ENCODE measurements at regions not wholly inside any gene's neighbourhood (a gene's known extent, or its start where the extent isn't known, plus 50 kb on each side); places are given as distances from the start of the nearest gene placed in this dataset.

GRCh38 chr2:237016121-237016915 is 69.4 kb upstream of the COPS8 start:
- no peaks in the 10 kb centered on the region for H3K9me3 ChIP-seq (ENCODE audit: control insufficient read depth, insufficient read depth, low read depth, low read length)
- no peak overlapping the region for H3K4me3 ChIP-seq (replicated peaks in 1 of 4; ENCODE audit: control extremely low read depth in 1 of 4, insufficient read depth in 1 of 4, low read depth in 3 of 4, low read length in 4 of 4)
- no peaks in the 10 kb centered on the region for H4K20me1 ChIP-seq (ENCODE audit: control insufficient read depth, extremely low read depth, insufficient read depth, low read length)
- TF ChIP-seq EZH2 (IDR thresholded peaks at IDR 0.05; ENCODE audit: low read length, missing control alignments), result no peak
- TF ChIP-seq, protein P1, sequence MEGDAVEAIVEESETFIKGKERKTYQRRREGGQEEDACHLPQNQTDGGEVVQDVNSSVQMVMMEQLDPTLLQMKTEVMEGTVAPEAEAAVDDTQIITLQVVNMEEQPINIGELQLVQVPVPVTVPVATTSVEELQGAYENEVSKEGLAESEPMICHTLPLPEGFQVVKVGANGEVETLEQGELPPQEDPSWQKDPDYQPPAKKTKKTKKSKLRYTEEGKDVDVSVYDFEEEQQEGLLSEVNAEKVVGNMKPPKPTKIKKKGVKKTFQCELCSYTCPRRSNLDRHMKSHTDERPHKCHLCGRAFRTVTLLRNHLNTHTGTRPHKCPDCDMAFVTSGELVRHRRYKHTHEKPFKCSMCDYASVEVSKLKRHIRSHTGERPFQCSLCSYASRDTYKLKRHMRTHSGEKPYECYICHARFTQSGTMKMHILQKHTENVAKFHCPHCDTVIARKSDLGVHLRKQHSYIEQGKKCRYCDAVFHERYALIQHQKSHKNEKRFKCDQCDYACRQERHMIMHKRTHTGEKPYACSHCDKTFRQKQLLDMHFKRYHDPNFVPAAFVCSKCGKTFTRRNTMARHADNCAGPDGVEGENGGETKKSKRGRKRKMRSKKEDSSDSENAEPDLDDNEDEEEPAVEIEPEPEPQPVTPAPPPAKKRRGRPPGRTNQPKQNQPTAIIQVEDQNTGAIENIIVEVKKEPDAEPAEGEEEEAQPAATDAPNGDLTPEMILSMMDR (conservative IDR thresholded peaks at IDR 0.05 in 1 of 2, IDR thresholded peaks at IDR 0.05 in 1 of 2; ENCODE audit: low read depth in 1 of 2, low read length in 2 of 2), result no peak
- H2AFZ ChIP-seq (ENCODE audit: low read length), result no peak overlapping the region
- H3K79me2 ChIP-seq (ENCODE audit: control insufficient read depth, insufficient read depth, low read length), result no peaks in the 10 kb centered on the region
- no peak for DNase-seq (ENCODE audit: low read depth in 2 of 2)
- H3K27ac ChIP-seq (ENCODE audit: insufficient read depth, low read length), result no peak overlapping the region
- no peak overlapping the region for H3K9ac ChIP-seq (ENCODE audit: insufficient read depth, low read length)
- no peak overlapping the region for H3K4me2 ChIP-seq (ENCODE audit: extremely low read depth, insufficient read depth, low read length)
- H3K4me1 ChIP-seq (ENCODE audit: control insufficient read depth, extremely low read depth, insufficient read depth, low read length), result no peaks in the 10 kb centered on the region
- no peaks in the 10 kb centered on the region for H3K27me3 ChIP-seq (ENCODE audit: control insufficient read depth, insufficient read depth, low read length)
- no peaks in the 10 kb centered on the region for H3K36me3 ChIP-seq (ENCODE audit: control insufficient read depth, insufficient read depth, low read length)

DNA sequence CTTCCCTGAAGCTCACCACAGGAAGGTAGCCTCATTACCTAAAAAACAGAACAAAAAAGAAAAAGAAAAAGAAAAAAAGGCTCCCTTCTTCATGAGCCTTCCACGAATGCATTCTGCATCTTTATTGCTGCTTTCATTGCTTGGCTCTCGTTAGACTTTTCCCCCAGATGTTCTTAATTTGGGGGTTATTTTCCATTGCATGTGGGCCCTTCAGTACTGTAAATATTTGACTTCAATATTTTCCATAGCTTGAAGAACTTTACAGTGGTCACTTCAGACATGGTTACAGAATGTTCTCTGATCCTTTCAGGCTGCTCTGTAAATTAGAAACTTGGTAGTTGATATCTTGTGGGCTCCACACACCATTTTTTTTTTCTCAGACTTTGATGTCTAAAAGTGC is 65.6 kb upstream of the COPS8 start:
- H3K4me1 ChIP-seq (ENCODE audit: control insufficient read depth, extremely low read depth, insufficient read depth, low read length), result no peaks in the 10 kb centered on the region
- no peak overlapping the region for H2AFZ ChIP-seq (ENCODE audit: low read length)
- H4K20me1 ChIP-seq (ENCODE audit: control insufficient read depth, extremely low read depth, insufficient read depth, low read length), result no peaks in the 10 kb centered on the region
- DNase-seq (ENCODE audit: low read depth in 2 of 2), result no peak
- no peaks in the 10 kb centered on the region for H3K79me2 ChIP-seq (ENCODE audit: control insufficient read depth, insufficient read depth, low read length)
- H3K9ac ChIP-seq (ENCODE audit: insufficient read depth, low read length), result no peak overlapping the region
- no peaks in the 10 kb centered on the region for H3K36me3 ChIP-seq (ENCODE audit: control insufficient read depth, insufficient read depth, low read length)
- TF ChIP-seq EZH2 (IDR thresholded peaks at IDR 0.05; ENCODE audit: low read length, missing control alignments), result no peak
- TF ChIP-seq, protein P1 (conservative IDR thresholded peaks at IDR 0.05 in 1 of 2, IDR thresholded peaks at IDR 0.05 in 1 of 2; ENCODE audit: low read depth in 1 of 2, low read length in 2 of 2), result no peak
- no peaks in the 10 kb centered on the region for H3K27me3 ChIP-seq (ENCODE audit: control insufficient read depth, insufficient read depth, low read length)
- H3K9me3 ChIP-seq (ENCODE audit: control insufficient read depth, insufficient read depth, low read depth, low read length), result no peaks in the 10 kb centered on the region
- no peak overlapping the region for H3K4me3 ChIP-seq (replicated peaks in 1 of 4; ENCODE audit: control extremely low read depth in 1 of 4, insufficient read depth in 1 of 4, low read depth in 3 of 4, low read length in 4 of 4)
- no peak overlapping the region for H3K4me2 ChIP-seq (ENCODE audit: extremely low read depth, insufficient read depth, low read length)
- no peak overlapping the region for H3K27ac ChIP-seq (ENCODE audit: insufficient read depth, low read length)

DNA sequence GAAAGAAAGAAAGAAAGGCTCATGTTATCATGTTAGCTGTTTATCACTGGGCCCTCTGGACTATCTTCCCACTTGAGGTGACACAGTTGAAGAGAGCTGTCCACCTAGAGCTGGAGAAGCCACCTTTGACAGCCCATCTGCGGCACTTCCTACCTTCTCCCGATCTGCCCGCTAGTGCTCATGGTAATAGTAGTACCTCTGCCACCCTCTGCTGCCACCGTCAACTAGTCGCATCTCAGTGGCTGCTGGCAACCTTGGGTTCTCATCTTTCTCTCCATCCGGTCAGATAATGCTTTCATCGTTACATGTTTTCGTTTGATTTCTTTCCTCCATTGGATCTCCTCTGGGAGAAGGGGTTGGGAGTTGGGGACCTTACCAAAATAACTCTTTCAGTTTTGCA is 63.2 kb upstream of the COPS8 start:
- Histone ChIP-seq H3K27ac (ENCODE audit: insufficient read depth, low read length) (no peak overlapping the region), H3K36me3 (ENCODE audit: control insufficient read depth, insufficient read depth, low read length) (no peaks in the 10 kb centered on the region), H3K4me1 (ENCODE audit: control insufficient read depth, extremely low read depth, insufficient read depth, low read length) (peaks cover 4% of the 10 kb centered on the region), H3K27me3 (ENCODE audit: control insufficient read depth, insufficient read depth, low read length) (no peaks in the 10 kb centered on the region), H3K4me2 (ENCODE audit: extremely low read depth, insufficient read depth, low read length) (no peak overlapping the region), H4K20me1 (ENCODE audit: control insufficient read depth, extremely low read depth, insufficient read depth, low read length) (no peaks in the 10 kb centered on the region), H2AFZ (ENCODE audit: low read length) (no peak overlapping the region), H3K79me2 (ENCODE audit: control insufficient read depth, insufficient read depth, low read length) (no peaks in the 10 kb centered on the region), H3K9ac (ENCODE audit: insufficient read depth, low read length) (no peak overlapping the region), H3K9me3 (ENCODE audit: control insufficient read depth, insufficient read depth, low read depth, low read length) (no peaks in the 10 kb centered on the region), H3K4me3 (replicated peaks in 1 of 4; ENCODE audit: control extremely low read depth in 1 of 4, insufficient read depth in 1 of 4, low read depth in 3 of 4, low read length in 4 of 4) (no peak overlapping the region)
- no peak for DNase-seq (ENCODE audit: low read depth in 2 of 2)
- TF ChIP-seq, protein P1 (conservative IDR thresholded peaks at IDR 0.05 in 1 of 2, IDR thresholded peaks at IDR 0.05 in 1 of 2; ENCODE audit: low read depth in 1 of 2, low read length in 2 of 2), result no peak
- TF ChIP-seq EZH2 (IDR thresholded peaks at IDR 0.05; ENCODE audit: low read length, missing control alignments), result no peak

All from fibroblast of lung (primary cell).